Adrenal gland (tissue), 9 donors: ENCODE measurements at regions not wholly inside any gene's neighbourhood (a gene's known extent, or its start where the extent isn't known, plus 50 kb on each side); places are given as distances from the start of the nearest gene placed in this dataset.

Source experiments
- DNase-seq, 7 donors: peaks; one replicate each; pipeline ENCODE4 v3.0.0-alpha.2; 2019 to 2020
- H3K27ac ChIP-seq, 5 donors: fragments of 200-600 bp; sonication (generic) in 4 of 5; 1 replicate in 3 of 5; 2 replicates in 2 of 5; pipeline versions ENCODE4 v1.5.1 to v1.8.0; 2016 to 2020; ENCODE audit warnings: mild to moderate bottlenecking in 1 of 5
- H3K27me3 ChIP-seq: fragments of 200-600 bp; 2 replicates; pipeline ENCODE4 v1.8.0; 2021
- H3K36me3 ChIP-seq, 2 donors: fragments of 200-600 bp; replicated peaks in 1 of 2; 1 replicate in 1 of 2; 2 replicates in 1 of 2; pipeline versions ENCODE4 v1.5.1 to v1.8.0; 2018 to 2022
- H3K4me1 ChIP-seq, 2 donors: fragments of 200-600 bp; replicated peaks in 1 of 2; 1 replicate in 1 of 2; 2 replicates in 1 of 2; pipeline versions ENCODE4 v1.5.1 to v1.8.0; 2018 to 2021
- H3K4me3 ChIP-seq, 4 donors: fragments of 200-600 bp; sonication (generic) in 3 of 4; one replicate each; pipeline ENCODE4 v1.5.1; 2016 to 2018
- H3K9me3 ChIP-seq, 3 donors: fragments of 200-600 bp; sonication (generic) in 1 of 3; replicated peaks in 1 of 3; 1 replicate in 2 of 3; 2 replicates in 1 of 3; pipeline versions ENCODE4 v1.5.1 to v1.8.0; 2016 to 2021
- CTCF ChIP-seq, 6 experiments: fragments of 450-650 bp in 4 of 6; fragments of 200-600 bp in 2 of 6; sonication (generic) in 1 of 6; IDR thresholded peaks; 1 replicate in 5 of 6; 2 replicates in 1 of 6; pipeline versions ENCODE4 v1.5.1 to v1.8.0; 2016 to 2021; ENCODE audit warnings: antibody characterized with exemption in 6 of 6, mild to moderate bottlenecking in 2 of 6, moderate library complexity in 1 of 6
- POLR2A ChIP-seq, 2 donors: fragments of 450-650 bp; IDR thresholded peaks; one replicate each; pipeline ENCODE4 v1.6.1; 2017; ENCODE audit warnings: antibody characterized with exemption in 2 of 2, mild to moderate bottlenecking in 2 of 2, moderate library complexity in 1 of 2
- WGBS, 4 donors: extraction: QIAGEN DNeasy Blood & Tissue Kit in 2 of 4; methylation state at CpG; one replicate each; pipeline versions ENCODE4 v1.1.5 to v1.1.7; 2013 to 2017; 5-methylcytosine and 5-hydroxymethylcytosine counted together
- intact Hi-C, 2 donors: fragments of 100-400 bp; cut with DNase I; formaldehyde crosslinking; loops; one replicate each; pipeline versions ENCODE4 v1.14.1 to v1.15.0; 2022 to 2023
- donor health status: healthy with polysubstance abuse.
- donor health status: Bipolar disorder and iron deficiency.
- donor health status: DM: yes; HTN: yes; CAD: no.
- donor health status: DM: no; HTN: no; CAD: no.
- donor health status: DM: no; HTN: no; CAD: no.

GRCh38 chr2:52542297-52542696 lies 1225.3 kb upstream of the CHAC2 start:
- no peak for TF ChIP-seq CTCF (IDR thresholded peaks at IDR 0.05)
- TF ChIP-seq POLR2A (IDR thresholded peaks at IDR 0.05), result no peak
- no peaks in the 10 kb centered on the region for H3K9me3 ChIP-seq
- DNase-seq, result no peak
- H3K4me1 ChIP-seq, result no peaks in the 10 kb centered on the region
- no peaks in the 10 kb centered on the region for H3K27me3 ChIP-seq
- 72 to 81% (median 74%) methylated on average over 2 to 10 of the region's 10 CpGs for WGBS, 4 donors
- no peak overlapping the region for H3K4me3 ChIP-seq
- intact Hi-C loops, result no loop called here
- no peak overlapping the region for H3K27ac ChIP-seq
- no peaks in the 10 kb centered on the region for H3K36me3 ChIP-seq

GRCh38 chr2:52539026-52539970 lies 1228.3 kb upstream of the CHAC2 start:
- 66 to 81% (median 74%) methylated on average over 3 to 6 of the region's 6 CpGs for WGBS, 4 donors

GRCh38 chr2:52537588-52537987 lies 1230.0 kb upstream of the CHAC2 start:
- Histone ChIP-seq H3K27me3 (no peaks in the 10 kb centered on the region), H3K9me3 (no peaks in the 10 kb centered on the region), H3K4me3 (no peak overlapping the region), H3K36me3 (no peaks in the 10 kb centered on the region), H3K4me1 (no peaks in the 10 kb centered on the region), H3K27ac (no peak overlapping the region)
- DNase-seq, result no peak
- WGBS, 4 donors, result 14 to 40% (median 29%) methylated on average over 1 of the region's 1 CpG
- TF ChIP-seq POLR2A (IDR thresholded peaks at IDR 0.05) (no peak), CTCF (IDR thresholded peaks at IDR 0.05) (no peak)
- intact Hi-C loops, result no loop called here

More at GRCh38 chr2:52539026-52539970, 1228.3 kb upstream of the CHAC2 start:
- Histone ChIP-seq H3K36me3 (no peaks in the 10 kb centered on the region), H3K4me1 (no peaks in the 10 kb centered on the region), H3K27me3 (no peaks in the 10 kb centered on the region), H3K4me3 (no peak overlapping the region), H3K9me3 (no peaks in the 10 kb centered on the region), H3K27ac (no peak overlapping the region)
- intact Hi-C loops, result no loop called here
- no peak for DNase-seq
- TF ChIP-seq CTCF (IDR thresholded peaks at IDR 0.05) (no peak), POLR2A (IDR thresholded peaks at IDR 0.05) (no peak)

- H3K9me3 ChIP-seq, result no peaks in the 10 kb centered on the region
- no peak overlapping the region for H3K4me3 ChIP-seq
- H3K4me1 ChIP-seq, result no peaks in the 10 kb centered on the region
- DNase-seq, result no peak
- H3K27ac ChIP-seq, result no peak overlapping the region
- TF ChIP-seq CTCF (IDR thresholded peaks at IDR 0.05) (no peak), POLR2A (IDR thresholded peaks at IDR 0.05) (no peak)
- no peaks in the 10 kb centered on the region for H3K36me3 ChIP-seq
- WGBS, 4 donors, result 58 to 81% (median 74%) methylated on average over 3 of the region's 3 CpGs
- intact Hi-C loops, result no loop called here
- no peaks in the 10 kb centered on the region for H3K27me3 ChIP-seq
Observed at GRCh38 chr2:52536929-52537460, 1230.6 kb upstream of the CHAC2 start.
